Neural progenitor cell (in vitro differentiated cells): ENCODE measurements at regions not wholly inside any gene's neighbourhood (a gene's known extent, or its start where the extent isn't known, plus 50 kb on each side); places are given as distances from the start of the nearest gene placed in this dataset.

ENCODE experiments used
- DNase-seq: peaks from one replicate; pipeline ENCODE4 v3.0.0-alpha.2; 2016; ENCODE audit warnings: low spot score
- H2AFZ ChIP-seq: fragments of 200-600 bp; sonication (generic); replicated peaks from 2 replicates; pipeline ENCODE4 v1.6.1; 2016; ENCODE audit warnings: antibody characterized with exemption
- H3F3A ChIP-seq: fragments of 200-600 bp; sonication (generic); 2 replicates; pipeline ENCODE4 v1.6.1; 2016; ENCODE audit warnings: antibody characterized with exemption, low read depth
- H3K27ac ChIP-seq: fragments of 200-600 bp; sonication (generic); 2 replicates; pipeline ENCODE4 v1.5.1; 2016; ENCODE audit warnings: mild to moderate bottlenecking
- H3K27me3 ChIP-seq: fragments of 200-600 bp; sonication (generic); 2 replicates; pipeline ENCODE4 v1.6.1; 2016; ENCODE audit warnings: mild to moderate bottlenecking, moderate library complexity
- H3K36me3 ChIP-seq: fragments of 200-600 bp; sonication (generic); 2 replicates; pipeline ENCODE4 v1.5.1; 2016
- H3K4me1 ChIP-seq: fragments of 200-600 bp; sonication (generic); 2 replicates; pipeline ENCODE4 v1.6.1; 2016; ENCODE audit warnings: mixed run types
- H3K4me2 ChIP-seq: fragments of 200-600 bp; sonication (generic); 2 replicates; pipeline ENCODE4 v1.6.1; 2016
- H3K4me3 ChIP-seq: fragments of 200-600 bp; sonication (generic); 2 replicates; pipeline ENCODE4 v1.5.1; 2016
- H3K79me2 ChIP-seq: fragments of 200-600 bp; sonication (generic); 2 replicates; pipeline ENCODE4 v1.6.1; 2016; ENCODE audit warnings: low read depth
- H3K9ac ChIP-seq: fragments of 200-600 bp; sonication (generic); 2 replicates; pipeline ENCODE4 v1.6.1; 2016
- H3K9me3 ChIP-seq: fragments of 200-600 bp; sonication (generic); 2 replicates; pipeline ENCODE4 v1.5.1; 2016; ENCODE audit warnings: low read depth
- H4K20me1 ChIP-seq: fragments of 200-600 bp; sonication (generic); 2 replicates; pipeline ENCODE4 v1.6.1; 2016; ENCODE audit warnings: low read depth
- H3K27ac Mint-ChIP-seq: 3 replicates; pipeline ENCODE4 v1.8.0; 2021; ENCODE audit warnings: mixed read lengths
- H3K27me3 Mint-ChIP-seq: 2 replicates; pipeline ENCODE4 v1.8.0; 2022; ENCODE audit warnings: low read depth, mild to moderate bottlenecking, inconsistent platforms, moderate library complexity, mixed read lengths; ENCODE audit not compliant: insufficient read depth
- H3K36me3 Mint-ChIP-seq: 3 replicates; pipeline ENCODE4 v1.8.0; 2021; ENCODE audit warnings: mixed read lengths
- H3K4me1 Mint-ChIP-seq: 3 replicates; pipeline ENCODE4 v1.8.0; 2021; ENCODE audit warnings: mixed read lengths
- H3K4me3 Mint-ChIP-seq: 3 replicates; pipeline ENCODE4 v1.8.0; 2021; ENCODE audit warnings: mild to moderate bottlenecking, moderate library complexity, mixed read lengths
- H3K9me3 Mint-ChIP-seq: 3 replicates; pipeline ENCODE4 v1.8.0; 2020; ENCODE audit warnings: mixed read lengths
- EZH2 ChIP-seq: fragments of 200-600 bp; sonication (generic); IDR thresholded peaks from 2 replicates; pipeline ENCODE4 v1.6.1; 2017; ENCODE audit warnings: antibody characterized with exemption, mild to moderate bottlenecking, moderate library complexity
- EZH2phosphoT487 ChIP-seq: fragments of 200-600 bp; sonication (generic); IDR thresholded peaks from 2 replicates; pipeline ENCODE4 v1.6.1; 2017; ENCODE audit warnings: antibody characterized with exemption
- TF ChIP-seq, protein P1 (sequence below): fragments of 200-600 bp; sonication (generic); IDR thresholded peaks from 2 replicates; pipeline ENCODE4 v1.5.1; 2017; ENCODE audit warnings: antibody characterized with exemption, mild to moderate bottlenecking

DNA sequence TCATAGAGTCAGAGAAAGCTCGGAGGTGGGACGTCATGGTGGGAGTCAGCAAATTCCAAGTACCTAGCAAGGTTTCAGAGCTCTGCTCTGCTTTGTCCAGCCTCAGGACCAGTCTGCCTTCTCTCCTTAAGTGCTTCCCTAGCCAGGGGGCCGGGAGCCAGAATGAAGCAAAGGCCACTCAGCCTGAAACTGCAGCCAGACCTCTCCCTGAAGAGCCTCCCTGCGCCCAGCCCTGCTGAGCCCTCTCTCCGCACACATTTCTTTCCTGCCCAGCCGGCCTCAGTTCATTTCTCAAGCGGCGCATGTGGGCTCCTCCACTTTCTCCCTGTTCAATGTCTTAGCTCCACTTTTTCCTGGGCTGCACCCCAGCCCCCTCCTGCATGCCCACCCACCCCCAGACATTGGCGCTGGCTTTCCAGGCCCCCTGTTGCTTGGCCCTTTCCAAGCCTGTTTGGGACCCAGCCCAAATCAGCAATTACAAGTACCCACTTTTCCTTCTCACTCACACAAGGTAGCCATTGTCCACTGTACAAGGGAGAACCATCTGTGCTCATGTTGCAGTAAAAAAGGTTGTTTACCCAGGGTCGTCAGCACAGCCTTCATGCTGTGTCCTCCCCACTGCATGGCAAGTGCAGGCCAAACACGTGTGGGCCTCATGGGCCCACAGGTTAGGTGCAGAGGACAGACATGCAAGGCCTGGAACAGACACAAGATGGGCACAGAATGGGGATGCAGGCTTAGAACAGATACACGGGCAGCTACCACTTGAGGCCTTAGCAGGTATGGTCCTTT lies 147.1 kb downstream of the MRPL14 start:
- no peaks in the 10 kb centered on the region for H3K9me3 ChIP-seq
- H3K27me3 Mint-ChIP-seq: peaks cover 13% of the 10 kb centered on the region

DNA sequence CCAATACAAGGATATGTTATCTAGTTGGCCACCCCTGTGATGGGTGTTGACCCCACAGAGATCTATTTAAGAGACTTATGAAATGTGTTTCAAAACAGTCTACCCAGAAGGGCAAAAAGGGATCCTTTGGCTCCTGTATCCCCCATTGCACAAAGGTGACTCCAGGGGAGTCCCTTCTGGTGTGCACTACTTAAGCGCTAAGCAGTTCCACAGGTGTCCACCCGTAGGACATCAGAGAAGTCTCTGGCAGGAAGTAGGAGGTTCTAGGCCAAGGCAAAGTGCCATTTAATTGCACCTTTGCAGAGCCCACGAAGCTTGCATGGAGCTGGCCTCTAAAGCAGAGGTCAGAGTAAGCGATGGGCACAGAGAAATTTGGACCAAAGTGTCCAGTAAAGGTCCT lies 147.7 kb downstream of the MRPL14 start:
- no peak overlapping the region for H3K4me2 ChIP-seq
- no peak overlapping the region for H3K27ac ChIP-seq
- H3K4me1 ChIP-seq: no peaks in the 10 kb centered on the region
- H3K4me3 ChIP-seq: no peak overlapping the region
- H3F3A ChIP-seq: no peaks in the 10 kb centered on the region
- Mint-ChIP-seq H3K27ac (no peak overlapping the region), H3K4me1 (peaks cover 3% of the 10 kb centered on the region), H3K4me3 (no peak overlapping the region), H3K27me3 (peaks cover 10% of the 10 kb centered on the region), H3K36me3 (no peaks in the 10 kb centered on the region), H3K9me3 (peaks cover 8% of the 10 kb centered on the region)
- no peaks in the 10 kb centered on the region for H3K9me3 ChIP-seq
- no peaks in the 10 kb centered on the region for H3K36me3 ChIP-seq
- H3K79me2 ChIP-seq: no peaks in the 10 kb centered on the region
- TF ChIP-seq, protein P1, sequence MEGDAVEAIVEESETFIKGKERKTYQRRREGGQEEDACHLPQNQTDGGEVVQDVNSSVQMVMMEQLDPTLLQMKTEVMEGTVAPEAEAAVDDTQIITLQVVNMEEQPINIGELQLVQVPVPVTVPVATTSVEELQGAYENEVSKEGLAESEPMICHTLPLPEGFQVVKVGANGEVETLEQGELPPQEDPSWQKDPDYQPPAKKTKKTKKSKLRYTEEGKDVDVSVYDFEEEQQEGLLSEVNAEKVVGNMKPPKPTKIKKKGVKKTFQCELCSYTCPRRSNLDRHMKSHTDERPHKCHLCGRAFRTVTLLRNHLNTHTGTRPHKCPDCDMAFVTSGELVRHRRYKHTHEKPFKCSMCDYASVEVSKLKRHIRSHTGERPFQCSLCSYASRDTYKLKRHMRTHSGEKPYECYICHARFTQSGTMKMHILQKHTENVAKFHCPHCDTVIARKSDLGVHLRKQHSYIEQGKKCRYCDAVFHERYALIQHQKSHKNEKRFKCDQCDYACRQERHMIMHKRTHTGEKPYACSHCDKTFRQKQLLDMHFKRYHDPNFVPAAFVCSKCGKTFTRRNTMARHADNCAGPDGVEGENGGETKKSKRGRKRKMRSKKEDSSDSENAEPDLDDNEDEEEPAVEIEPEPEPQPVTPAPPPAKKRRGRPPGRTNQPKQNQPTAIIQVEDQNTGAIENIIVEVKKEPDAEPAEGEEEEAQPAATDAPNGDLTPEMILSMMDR: no peak
- TF ChIP-seq EZH2phosphoT487 (no peak), EZH2 (no peak)
- no peaks in the 10 kb centered on the region for H3K27me3 ChIP-seq
- no peak overlapping the region for H3K9ac ChIP-seq
- DNase-seq: no peak
- H4K20me1 ChIP-seq: no peaks in the 10 kb centered on the region
- no peak overlapping the region for H2AFZ ChIP-seq

More for the DNA sequence above, 147.1 kb downstream of the MRPL14 start:
- no peak for TF ChIP-seq EZH2phosphoT487
- TF ChIP-seq, protein P1: no peak
- no peak for TF ChIP-seq EZH2
- no peak overlapping the region for H3K27ac Mint-ChIP-seq
- Histone ChIP-seq H3K27ac (no peak overlapping the region), H3F3A (no peaks in the 10 kb centered on the region), H3K79me2 (no peaks in the 10 kb centered on the region), H2AFZ (no peak overlapping the region), H3K4me2 (no peak overlapping the region), H3K27me3 (no peaks in the 10 kb centered on the region), H3K9ac (no peak overlapping the region), H3K4me3 (no peak overlapping the region), H4K20me1 (no peaks in the 10 kb centered on the region), H3K4me1 (peaks cover 3% of the 10 kb centered on the region), H3K36me3 (no peaks in the 10 kb centered on the region)
- no peak for DNase-seq
- peaks cover 8% of the 10 kb centered on the region for H3K9me3 Mint-ChIP-seq
- H3K4me3 Mint-ChIP-seq: no peak overlapping the region
- H3K36me3 Mint-ChIP-seq: no peaks in the 10 kb centered on the region
- H3K4me1 Mint-ChIP-seq: peaks cover 8% of the 10 kb centered on the region

DNA sequence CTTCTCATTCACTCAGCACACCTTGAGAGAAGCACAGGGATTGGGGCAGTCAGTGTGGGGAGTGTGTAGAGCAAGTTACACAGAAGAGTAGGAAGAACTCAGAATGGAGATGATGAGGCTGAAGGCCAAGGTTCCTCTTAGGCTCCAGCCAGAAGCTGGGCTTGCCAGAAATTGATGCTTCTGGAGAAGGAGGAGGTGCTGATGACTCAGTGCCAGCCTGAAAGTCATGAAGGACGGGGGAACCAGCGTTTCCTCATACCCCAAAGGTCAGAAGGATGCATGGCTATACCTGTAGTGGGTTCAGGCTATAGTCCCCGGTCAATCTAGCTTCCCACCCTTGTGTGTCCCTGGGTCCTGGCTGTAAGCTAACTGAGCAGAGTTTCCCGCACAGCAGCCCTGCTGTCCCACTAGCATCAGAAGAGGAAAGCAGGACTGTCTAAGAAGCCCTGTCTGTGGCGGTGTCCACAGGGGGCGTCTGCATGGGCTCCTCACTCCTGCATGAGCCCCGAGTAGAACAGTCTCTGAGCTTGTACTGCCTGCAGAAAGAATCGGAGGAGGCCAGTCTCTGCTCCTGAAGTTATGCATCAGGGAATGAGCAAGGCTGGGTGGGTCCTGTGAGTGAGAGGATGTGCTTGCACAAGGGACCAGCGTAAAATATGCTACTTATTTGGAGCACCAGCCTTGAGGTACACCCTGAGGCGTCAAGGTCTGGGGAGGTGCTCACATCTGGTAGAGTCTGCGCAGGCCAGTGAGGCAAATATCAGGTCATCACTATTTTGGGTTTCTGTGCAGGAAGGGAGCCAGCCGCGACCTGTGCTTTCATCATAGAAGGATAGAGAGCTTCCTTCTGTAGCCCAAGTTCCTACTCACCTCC lies 148.5 kb downstream of the MRPL14 start:
- Histone ChIP-seq H3K4me2 (no peak overlapping the region), H2AFZ (no peak overlapping the region), H3K4me1 (no peaks in the 10 kb centered on the region), H4K20me1 (no peaks in the 10 kb centered on the region), H3K27me3 (no peaks in the 10 kb centered on the region), H3K36me3 (no peaks in the 10 kb centered on the region), H3K27ac (no peak overlapping the region), H3K9ac (no peak overlapping the region), H3K79me2 (no peaks in the 10 kb centered on the region), H3K9me3 (no peaks in the 10 kb centered on the region), H3F3A (no peaks in the 10 kb centered on the region), H3K4me3 (no peak overlapping the region)
- H3K27ac Mint-ChIP-seq: peak overlapping the region; percentile 61
- H3K9me3 Mint-ChIP-seq: peaks cover 8% of the 10 kb centered on the region
- no peaks in the 10 kb centered on the region for H3K36me3 Mint-ChIP-seq
- DNase-seq: no peak
- H3K4me1 Mint-ChIP-seq: no peaks in the 10 kb centered on the region
- TF ChIP-seq EZH2 (no peak), EZH2phosphoT487 (no peak)
- TF ChIP-seq, protein P1: no peak
- H3K4me3 Mint-ChIP-seq: no peak overlapping the region
- peaks cover 10% of the 10 kb centered on the region for H3K27me3 Mint-ChIP-seq
